Brain microvascular endothelial cell (primary cell): ENCODE measurements at regions not wholly inside any gene's neighbourhood (a gene's known extent, or its start where the extent isn't known, plus 50 kb on each side); places are given as distances from the start of the nearest gene placed in this dataset.

Experiments
- DNase-seq: peaks from one replicate; pipeline ENCODE4 v3.0.0-alpha.2; 2020
- H3K27ac ChIP-seq: fragments of 250-450 bp; sonication (Bioruptor Pico); 2 replicates; pipeline ENCODE4 v1.5.1; 2020; ENCODE audit warnings: mild to moderate bottlenecking, moderate library complexity
- H3K27me3 ChIP-seq: fragments of 250-450 bp; sonication (Bioruptor Pico); replicated peaks from 2 replicates; pipeline ENCODE4 v1.5.1; 2020; ENCODE audit warnings: mild to moderate bottlenecking
- H3K36me3 ChIP-seq: fragments of 250-450 bp; sonication (Bioruptor Pico); replicated peaks from 2 replicates; pipeline ENCODE4 v1.5.1; 2020; ENCODE audit warnings: mild to moderate bottlenecking
- H3K4me3 ChIP-seq: 2 replicates; pipeline ENCODE4 v1.5.1; 2011; ENCODE audit warnings: low read depth, mild to moderate bottlenecking, control low read depth, low read length, moderate library complexity
- CTCF ChIP-seq: IDR thresholded peaks from 2 replicates; pipeline ENCODE4 v1.5.1; 2011; ENCODE audit warnings: low read depth, mild to moderate bottlenecking, moderate library complexity, low read length, control low read depth, inconsistent platforms; ENCODE audit errors: missing control alignments
- in situ Hi-C: cut with HindIII; loops from 2 replicates; pipeline ENCODE4 v1.10.0; 2017; ENCODE audit warnings: low sequenced_read_pairs, low pct_ligation_motif_present

DNA sequence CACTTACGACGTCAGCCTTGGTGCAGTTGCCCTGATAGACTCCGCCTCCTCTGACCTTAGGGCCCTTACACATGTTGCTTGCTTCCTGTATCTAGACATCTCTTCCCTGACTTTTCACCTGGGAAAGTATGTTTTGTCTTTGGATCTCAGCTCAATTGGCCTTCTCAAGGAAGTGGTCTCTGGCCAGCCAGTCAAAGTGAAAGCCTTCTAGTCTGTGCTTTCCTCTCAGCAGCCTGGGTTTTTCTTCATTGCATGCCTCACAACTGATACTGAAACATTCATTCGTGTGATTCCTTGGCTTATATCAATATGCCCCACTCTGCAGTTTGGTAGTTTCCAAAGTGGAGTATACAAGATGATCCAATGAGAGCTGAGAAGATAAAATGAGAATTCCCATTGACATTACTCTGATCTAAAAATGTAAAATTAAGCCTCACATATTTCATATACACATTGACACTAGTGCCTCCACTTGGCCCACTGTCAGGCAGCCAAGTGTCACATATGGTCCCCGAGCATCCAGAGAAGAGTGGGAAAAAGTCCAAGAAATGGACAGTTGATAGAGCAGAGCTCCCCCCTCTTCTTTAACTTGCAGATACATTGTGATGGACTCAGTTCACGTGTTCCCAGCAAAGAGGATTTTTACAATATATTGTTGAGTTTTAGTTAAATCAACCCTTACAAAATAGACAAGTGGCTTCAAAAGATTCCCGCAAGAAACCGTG lies 371.2 kb upstream of the ASIC2 start:
- no peak for TF ChIP-seq CTCF
- no peak overlapping the region for H3K4me3 ChIP-seq
- H3K27ac ChIP-seq = no peak overlapping the region
- no peak for DNase-seq
- no peaks in the 10 kb centered on the region for H3K36me3 ChIP-seq
- H3K27me3 ChIP-seq = no peaks in the 10 kb centered on the region
- in situ Hi-C loops = no loop called here

- no peak overlapping the region for H3K4me3 ChIP-seq
- no peak overlapping the region for H3K27ac ChIP-seq
- no peak for TF ChIP-seq CTCF
- H3K27me3 ChIP-seq = no peaks in the 10 kb centered on the region
- DNase-seq = no peak
- in situ Hi-C loops = no loop called here
- no peaks in the 10 kb centered on the region for H3K36me3 ChIP-seq
These were observed 374.0 kb upstream of the ASIC2 start for GRCh38 chr17:33667052-33667509.

- H3K27ac ChIP-seq = no peak overlapping the region
- H3K36me3 ChIP-seq = no peaks in the 10 kb centered on the region
- in situ Hi-C loops = no loop called here
- no peaks in the 10 kb centered on the region for H3K27me3 ChIP-seq
- H3K4me3 ChIP-seq = no peak overlapping the region
- no peak for TF ChIP-seq CTCF
- no peak for DNase-seq
These were observed 374.6 kb upstream of the ASIC2 start for GRCh38 chr17:33667671-33668070.

DNA sequence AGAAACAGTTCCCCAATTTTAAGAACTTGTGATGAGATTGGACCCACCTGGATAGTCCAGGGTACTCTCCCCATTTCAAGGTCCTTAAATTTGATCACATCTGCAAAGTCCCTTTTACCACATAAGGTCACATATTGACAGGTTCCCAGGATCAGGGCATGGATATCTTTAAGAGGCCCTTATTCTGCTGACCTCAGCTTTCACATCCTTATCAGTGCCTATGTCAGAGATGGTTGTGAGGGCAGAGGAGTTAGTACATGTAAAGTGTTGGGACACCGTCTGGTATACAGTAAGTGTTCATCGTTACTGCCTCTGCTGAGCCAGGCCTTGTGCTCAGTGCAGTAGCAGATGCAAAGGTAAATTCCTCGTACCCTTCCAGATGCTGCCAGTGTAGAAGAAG lies 375.4 kb upstream of the ASIC2 start:
- DNase-seq = no peak
- no peak overlapping the region for H3K4me3 ChIP-seq
- no peak overlapping the region for H3K27ac ChIP-seq
- no peaks in the 10 kb centered on the region for H3K27me3 ChIP-seq
- TF ChIP-seq CTCF = no peak
- no peaks in the 10 kb centered on the region for H3K36me3 ChIP-seq
- in situ Hi-C loops = no loop called here

DNA sequence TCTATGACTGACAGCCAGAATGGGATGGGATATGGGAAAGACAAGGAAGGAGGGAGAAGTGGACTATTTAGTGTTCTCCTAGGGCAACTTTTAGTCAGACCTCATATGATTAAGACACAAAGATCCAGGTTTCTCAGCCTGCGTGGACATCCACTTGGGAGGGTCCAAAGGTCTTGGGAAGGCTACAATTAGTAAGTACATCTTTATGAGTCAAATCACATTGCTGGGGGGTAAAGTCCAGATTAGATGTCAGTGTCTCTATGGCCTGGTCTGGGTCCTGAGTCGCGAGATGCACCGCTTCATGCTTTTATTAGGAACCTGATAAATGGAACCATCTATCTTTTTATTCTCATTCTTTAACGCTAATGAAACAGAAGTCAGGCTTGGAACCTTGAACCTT lies 378.4 kb upstream of the ASIC2 start:
- no peak for DNase-seq
- in situ Hi-C loops = no loop called here
- H3K27ac ChIP-seq = no peak overlapping the region
- no peak overlapping the region for H3K4me3 ChIP-seq
- no peak for TF ChIP-seq CTCF
- no peaks in the 10 kb centered on the region for H3K27me3 ChIP-seq
- H3K36me3 ChIP-seq = no peaks in the 10 kb centered on the region

- in situ Hi-C loops = no loop called here
- peak; percentile 75 for DNase-seq
These were observed 381.6 kb upstream of the ASIC2 start for GRCh38 chr17:33674685-33675084.

More at GRCh38 chr17:33674685-33675084, 381.6 kb upstream of the ASIC2 start:
- H3K36me3 ChIP-seq = no peaks in the 10 kb centered on the region
- H3K27ac ChIP-seq = no peak overlapping the region
- TF ChIP-seq CTCF = peak; percentile 65
- no peak overlapping the region for H3K4me3 ChIP-seq
- no peaks in the 10 kb centered on the region for H3K27me3 ChIP-seq
